Gastroesophageal sphincter (tissue), 4 donors: ENCODE measurements at regions not wholly inside any gene's neighbourhood (a gene's known extent, or its start where the extent isn't known, plus 50 kb on each side); places are given as distances from the start of the nearest gene placed in this dataset.

Experiments used
- ATAC-seq: fragments of 150-250 bp; one replicate; pipeline ENCODE4 v1.9.1; 2016; ENCODE audit warnings: mild to moderate bottlenecking, moderate library complexity
- H3K27ac ChIP-seq, 4 donors: fragments of 200-600 bp; sonication (generic) in 3 of 4; 1 replicate in 3 of 4; 2 replicates in 1 of 4; pipeline ENCODE4 v1.5.1; 2016 to 2019
- H3K27me3 ChIP-seq: fragments of 200-600 bp; sonication (generic); one replicate; pipeline ENCODE4 v1.5.1; 2019
- H3K36me3 ChIP-seq, 2 donors: fragments of 200-600 bp; sonication (generic); one replicate each; pipeline ENCODE4 v1.5.1; 2019; ENCODE audit warnings: control low read depth in 1 of 2
- H3K4me1 ChIP-seq, 3 donors: fragments of 200-600 bp; sonication (generic); 1 replicate in 2 of 3; 2 replicates in 1 of 3; pipeline ENCODE4 v1.5.1; 2016 to 2019; ENCODE audit warnings: control low read depth in 2 of 3
- H3K4me3 ChIP-seq, 2 donors: fragments of 200-600 bp; sonication (generic); one replicate each; pipeline ENCODE4 v1.5.1; 2019; ENCODE audit warnings: mild to moderate bottlenecking in 1 of 2, moderate library complexity in 1 of 2
- H3K9me3 ChIP-seq, 3 donors: fragments of 200-600 bp; sonication (generic); one replicate each; pipeline ENCODE4 v1.5.1; 2017 to 2019; ENCODE audit warnings: control low read depth in 2 of 3
- CTCF ChIP-seq, 4 experiments: fragments of 200-600 bp in 2 of 4; fragments of 450-650 bp in 2 of 4; sonication (generic) in 1 of 4; IDR thresholded peaks; one replicate each; pipeline ENCODE4 v1.5.1; 2017 to 2019; ENCODE audit warnings: antibody characterized with exemption in 4 of 4, mild to moderate bottlenecking in 2 of 4, moderate library complexity in 2 of 4
- EP300 ChIP-seq: sonication (generic); formaldehyde crosslinking; IDR thresholded peaks from one replicate; pipeline ENCODE4 v1.6.1; 2017; ENCODE audit warnings: antibody characterized with exemption, mild to moderate bottlenecking
- POLR2A ChIP-seq, 2 donors: fragments of 450-650 bp; IDR thresholded peaks; one replicate each; pipeline ENCODE4 v1.6.1; 2017; ENCODE audit warnings: antibody characterized with exemption in 2 of 2, mild to moderate bottlenecking in 2 of 2, moderate library complexity in 1 of 2
- POLR2AphosphoS5 ChIP-seq: sonication (generic); formaldehyde crosslinking; IDR thresholded peaks from one replicate; pipeline ENCODE4 v1.6.1; 2017; ENCODE audit warnings: antibody characterized with exemption
- WGBS, 2 donors: methylation state at CpG; one replicate each; pipeline ENCODE4 v1.1.5; 2018; ENCODE audit warnings: low coverage in 1 of 2; 5-methylcytosine and 5-hydroxymethylcytosine counted together

- WGBS, 2 donors = no CpG with 5 or more reads among the region's 30 CpGs
- no peak for ATAC-seq
- no peaks in the 10 kb centered on the region for H3K9me3 ChIP-seq
- TF ChIP-seq POLR2A (IDR thresholded peaks at IDR 0.05) (no peak), POLR2AphosphoS5 (no peak), CTCF (IDR thresholded peaks at IDR 0.05) (no peak), EP300 (no peak)
- no peaks in the 10 kb centered on the region for H3K4me1 ChIP-seq
- H3K4me3 ChIP-seq = no peak overlapping the region
- no peak overlapping the region for H3K27ac ChIP-seq
- H3K36me3 ChIP-seq = no peaks in the 10 kb centered on the region
- H3K27me3 ChIP-seq = no peaks in the 10 kb centered on the region
Measured at GRCh38 chrX:109875831-109876230, 127.1 kb upstream of the TMEM164 start.

GRCh38 chrX:109878236-109878635 lies 124.7 kb upstream of the TMEM164 start:
- no peak overlapping the region for H3K4me3 ChIP-seq
- H3K27me3 ChIP-seq = no peaks in the 10 kb centered on the region
- H3K9me3 ChIP-seq = no peaks in the 10 kb centered on the region
- WGBS, 2 donors = 33 to 64% methylated on average over 2 of the region's 2 CpGs
- no peaks in the 10 kb centered on the region for H3K36me3 ChIP-seq
- TF ChIP-seq POLR2AphosphoS5 (no peak), CTCF (IDR thresholded peaks at IDR 0.05) (no peak), POLR2A (IDR thresholded peaks at IDR 0.05) (no peak), EP300 (no peak)
- no peak overlapping the region for H3K27ac ChIP-seq
- no peak for ATAC-seq
- H3K4me1 ChIP-seq = no peaks in the 10 kb centered on the region

GRCh38 chrX:109879991-109880390 lies 122.9 kb upstream of the TMEM164 start:
- Histone ChIP-seq H3K27ac (no peak overlapping the region), H3K27me3 (no peaks in the 10 kb centered on the region), H3K4me1 (no peaks in the 10 kb centered on the region), H3K9me3 (no peaks in the 10 kb centered on the region), H3K4me3 (no peak overlapping the region), H3K36me3 (no peaks in the 10 kb centered on the region)
- 53 to 55% methylated on average over 2 of the region's 2 CpGs for WGBS, 2 donors
- ATAC-seq = no peak
- TF ChIP-seq EP300 = no peak
- no peak for TF ChIP-seq POLR2A (IDR thresholded peaks at IDR 0.05)
- no peak for TF ChIP-seq CTCF (IDR thresholded peaks at IDR 0.05)
- TF ChIP-seq POLR2AphosphoS5 = no peak

- H3K27me3 ChIP-seq = no peaks in the 10 kb centered on the region
- no peaks in the 10 kb centered on the region for H3K36me3 ChIP-seq
- TF ChIP-seq POLR2A (IDR thresholded peaks at IDR 0.05) (no peak), POLR2AphosphoS5 (no peak), CTCF (IDR thresholded peaks at IDR 0.05) (no peak), EP300 (no peak)
- 53 to 86% methylated on average over 1 of the region's 2 CpGs for WGBS, 2 donors
- no peaks in the 10 kb centered on the region for H3K9me3 ChIP-seq
- no peaks in the 10 kb centered on the region for H3K4me1 ChIP-seq
- no peak overlapping the region for H3K27ac ChIP-seq
- H3K4me3 ChIP-seq = no peak overlapping the region
- ATAC-seq = no peak
Measured at GRCh38 chrX:109880629-109881028, 122.3 kb upstream of the TMEM164 start.

GRCh38 chrX:109886122-109886761 lies 116.7 kb upstream of the TMEM164 start:
- Histone ChIP-seq H3K27me3 (no peaks in the 10 kb centered on the region), H3K4me3 (no peak overlapping the region), H3K9me3 (no peaks in the 10 kb centered on the region), H3K4me1 (peaks cover 0 to 8% (median 0%) of the 10 kb centered on the region in 3 donors), H3K36me3 (no peaks in the 10 kb centered on the region), H3K27ac (no peak overlapping the region)
- no peak for TF ChIP-seq EP300
- TF ChIP-seq CTCF (IDR thresholded peaks at IDR 0.05) = peak; percentile 16 to 70 (median 36)
- ATAC-seq = no peak
- 46 to 70% methylated on average over 2 to 4 of the region's 4 CpGs for WGBS, 2 donors
